GM11168 (cell line): ENCODE measurements at regions not wholly inside any gene's neighbourhood (a gene's known extent, or its start where the extent isn't known, plus 50 kb on each side); places are given as distances from the start of the nearest gene placed in this dataset.

ENCODE experiments used
- in situ Hi-C: fragments of 300-500 bp; cut with MboI; formaldehyde crosslinking; loops from one replicate; pipeline ENCODE4 v1.12.0; 2022; ENCODE audit warnings: low sequenced_read_pairs; ENCODE audit not compliant: unreplicated experiment

- in situ Hi-C loops, result no loop called here
Measured at GRCh38 chr13:30151388-30151787, 156.0 kb downstream of the KATNAL1 start.

DNA sequence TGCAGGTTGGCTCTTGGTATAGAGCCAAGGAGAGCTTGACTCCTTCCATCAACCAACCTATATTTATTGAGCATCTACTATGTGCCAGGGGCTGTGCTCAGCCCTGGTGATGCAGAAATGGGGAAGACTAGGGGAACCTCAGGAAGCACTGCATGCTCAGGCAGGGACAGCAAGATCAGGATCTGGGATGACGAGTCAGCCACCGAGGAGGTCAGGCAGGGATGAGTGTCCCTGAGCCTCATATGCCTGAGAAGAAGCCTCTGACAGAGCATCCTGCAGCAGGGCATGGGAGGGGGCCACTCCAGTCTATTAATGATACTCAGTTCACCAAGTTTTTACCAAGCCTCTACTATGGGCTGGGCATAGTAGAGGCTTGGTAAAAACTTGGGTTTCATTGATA, 158.1 kb downstream of the KATNAL1 start:
- in situ Hi-C loops, result loop anchor here (25.0 kb wide), 1 partner anchor 188 kb away; no protein-coding TSS in a partner anchor

- in situ Hi-C loops, result loop anchor here (25.0 kb wide), 1 partner anchor 189 kb away; no protein-coding TSS in a partner anchor
Measured at GRCh38 chr13:30148786-30149185, 158.6 kb downstream of the KATNAL1 start.

DNA sequence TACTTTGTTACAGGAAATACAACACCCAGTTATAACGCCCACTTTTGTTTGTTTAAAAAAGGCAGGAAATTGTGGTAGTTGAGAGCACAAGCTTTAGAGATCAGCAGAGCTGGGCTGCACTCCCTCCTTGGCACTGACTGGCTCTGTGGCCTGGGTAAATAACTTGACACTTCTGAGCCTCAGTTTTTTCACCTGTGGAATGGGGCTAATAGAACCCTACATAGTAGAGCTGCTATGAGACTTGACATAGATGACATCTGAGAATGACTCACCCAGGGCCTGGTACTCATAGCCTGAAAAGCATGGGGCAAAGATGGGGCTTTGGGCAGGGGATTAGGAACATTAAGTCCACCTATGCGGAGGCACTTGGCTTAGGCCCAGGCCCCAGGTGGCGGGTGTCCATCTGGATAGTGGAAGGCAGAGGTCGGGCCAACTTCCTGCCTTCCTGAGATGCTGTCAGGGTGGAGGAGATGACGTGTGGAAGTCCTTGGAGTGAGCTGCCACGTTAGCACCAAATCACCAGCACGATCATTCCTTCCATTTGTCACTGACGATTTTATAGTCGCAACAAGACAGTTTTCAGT, 159.1 kb downstream of the KATNAL1 start:
- in situ Hi-C loops, result loop anchor here (25.0 kb wide), 1 partner anchor 189 kb away; no protein-coding TSS in a partner anchor

DNA sequence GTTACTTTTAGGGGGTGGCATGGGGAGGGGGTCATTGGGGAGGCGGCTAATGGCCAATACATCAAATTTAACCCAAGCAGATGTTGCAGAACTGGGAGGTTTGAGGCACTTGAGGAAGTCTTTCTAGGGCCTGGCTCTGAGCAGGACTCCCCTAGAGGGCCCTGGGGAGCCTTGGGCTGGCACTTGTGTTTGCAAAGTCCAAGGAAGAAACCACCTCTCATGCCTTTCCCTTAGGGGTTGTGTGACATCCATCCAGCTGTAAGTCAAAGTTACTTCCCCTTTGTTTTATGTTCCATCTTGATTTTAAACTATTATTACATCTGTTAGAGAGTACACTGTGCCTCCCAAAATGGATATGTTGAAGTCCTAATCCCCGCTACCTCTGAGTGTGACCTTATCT, 159.9 kb downstream of the KATNAL1 start:
- in situ Hi-C loops, result loop anchor here (25.0 kb wide), 1 partner anchor 190 kb away; no protein-coding TSS in a partner anchor

- in situ Hi-C loops, result loop anchor here (25.0 kb wide), 1 partner anchor 190 kb away; no protein-coding TSS in a partner anchor
Measured at GRCh38 chr13:30147015-30147414, 160.3 kb downstream of the KATNAL1 start.

GRCh38 chr13:30145709-30146367, 161.5 kb downstream of the KATNAL1 start:
- in situ Hi-C loops, result loop anchor here (25.0 kb wide), 1 partner anchor 191 kb away; no protein-coding TSS in a partner anchor

DNA sequence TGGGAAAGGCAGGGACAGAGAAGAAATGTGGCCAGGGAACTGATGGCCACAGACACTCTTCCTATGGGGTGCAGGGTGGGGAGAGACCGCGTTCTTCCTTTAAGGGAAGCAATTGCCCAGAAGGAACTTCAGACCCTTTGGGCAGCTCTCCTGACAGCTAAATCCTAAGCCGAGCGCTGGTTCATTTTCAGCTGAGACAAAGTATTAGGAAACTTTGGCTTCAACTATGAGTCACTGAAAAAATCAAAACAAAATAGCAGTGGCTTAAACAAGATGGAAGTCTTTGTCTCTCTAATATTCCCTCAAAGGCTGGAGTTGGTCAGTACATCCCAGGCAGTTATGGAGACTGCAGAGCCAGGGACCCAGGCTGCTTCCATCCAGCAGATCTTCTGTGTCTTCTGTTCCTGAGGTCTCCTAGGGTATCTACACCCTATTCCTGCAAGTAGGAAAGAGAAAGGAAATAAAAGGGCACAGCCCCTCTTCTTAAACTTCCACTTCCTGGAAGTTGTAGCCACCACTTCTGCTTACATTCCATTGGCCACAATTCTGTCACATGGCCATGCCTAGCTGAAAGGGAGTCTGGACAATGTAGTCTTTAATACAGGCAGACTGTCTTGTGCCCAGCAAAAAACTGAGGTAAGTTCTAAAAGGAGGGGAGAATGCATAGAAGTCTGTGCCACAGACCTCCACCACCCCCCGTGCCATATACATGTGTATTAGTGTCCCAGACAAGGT, 163.5 kb downstream of the KATNAL1 start:
- in situ Hi-C loops, result loop anchor here (25.0 kb wide), 1 partner anchor 193 kb away; no protein-coding TSS in a partner anchor

DNA sequence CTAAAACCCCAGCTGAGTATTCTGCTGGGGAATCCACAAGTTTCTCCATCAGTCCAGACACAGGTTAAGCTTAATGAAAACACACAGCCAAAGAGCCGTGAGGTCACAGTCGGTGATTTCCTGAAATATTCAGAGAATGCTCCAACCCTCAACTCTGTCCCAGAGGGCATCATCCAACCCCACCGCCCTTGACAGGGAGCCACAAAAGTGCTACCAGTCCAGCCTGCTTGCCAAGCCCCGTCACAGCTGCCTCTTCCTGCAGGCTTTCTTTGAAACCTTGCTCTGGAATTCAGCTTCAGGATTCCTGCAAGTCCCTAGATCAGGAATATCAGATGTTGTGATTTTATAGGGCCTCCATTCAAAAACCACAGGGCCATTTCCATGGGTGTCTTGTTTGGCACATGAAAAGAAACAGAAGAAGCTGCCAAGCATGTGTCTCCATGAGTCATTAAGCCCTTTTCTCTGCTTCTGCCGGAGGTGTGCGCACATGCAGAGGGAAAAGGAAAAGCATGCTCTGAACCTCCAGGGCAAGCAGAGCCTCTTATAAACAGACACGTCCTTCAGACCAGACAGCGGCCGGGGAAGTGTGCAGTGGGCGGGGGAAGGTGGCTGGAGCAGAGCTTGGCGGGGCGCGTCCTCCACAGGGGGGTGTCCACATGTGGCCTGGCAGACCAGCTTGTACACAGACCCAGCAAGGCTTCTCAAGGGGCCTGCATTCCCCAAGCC, 164.7 kb downstream of the KATNAL1 start:
- in situ Hi-C loops, result loop anchor here (25.0 kb wide), 1 partner anchor 195 kb away; no protein-coding TSS in a partner anchor

GRCh38 chr13:30141775-30142485, 165.4 kb downstream of the KATNAL1 start:
- in situ Hi-C loops, result loop anchor here (25.0 kb wide), 1 partner anchor 195 kb away; no protein-coding TSS in a partner anchor

- in situ Hi-C loops, result loop anchor here (25.0 kb wide), 1 partner anchor 196 kb away; no protein-coding TSS in a partner anchor
Measured at GRCh38 chr13:30140973-30141372, 166.4 kb downstream of the KATNAL1 start.

- in situ Hi-C loops, result loop anchor here (25.0 kb wide), 1 partner anchor 199 kb away; no protein-coding TSS in a partner anchor
Measured at GRCh38 chr13:30138511-30138910, 168.8 kb downstream of the KATNAL1 start.

DNA sequence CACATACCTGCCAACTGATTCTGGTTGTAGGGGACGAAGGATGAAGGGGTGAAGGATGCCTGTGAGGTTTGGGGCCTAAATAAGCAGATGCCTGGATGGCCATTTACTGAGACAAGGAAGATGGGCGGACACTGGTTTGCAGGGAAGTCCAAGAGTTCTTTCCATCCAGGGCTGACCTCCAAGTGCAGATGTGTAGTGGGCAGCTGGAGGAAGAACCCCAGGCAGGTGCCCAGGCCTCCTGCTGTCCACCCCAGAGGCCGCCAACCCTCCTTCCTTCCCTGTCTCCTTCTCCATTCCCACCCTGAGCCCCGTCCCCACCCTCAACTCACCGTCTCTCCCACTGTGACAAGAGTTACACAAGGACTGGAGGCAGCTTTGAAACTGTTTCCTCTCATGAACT, 171.5 kb downstream of the KATNAL1 start:
- in situ Hi-C loops, result loop anchor here (25.0 kb wide), 1 partner anchor 201 kb away; no protein-coding TSS in a partner anchor

GRCh38 chr13:30135351-30135750, 172.0 kb downstream of the KATNAL1 start:
- in situ Hi-C loops, result loop anchor here (25.0 kb wide), 1 partner anchor 202 kb away; no protein-coding TSS in a partner anchor

DNA sequence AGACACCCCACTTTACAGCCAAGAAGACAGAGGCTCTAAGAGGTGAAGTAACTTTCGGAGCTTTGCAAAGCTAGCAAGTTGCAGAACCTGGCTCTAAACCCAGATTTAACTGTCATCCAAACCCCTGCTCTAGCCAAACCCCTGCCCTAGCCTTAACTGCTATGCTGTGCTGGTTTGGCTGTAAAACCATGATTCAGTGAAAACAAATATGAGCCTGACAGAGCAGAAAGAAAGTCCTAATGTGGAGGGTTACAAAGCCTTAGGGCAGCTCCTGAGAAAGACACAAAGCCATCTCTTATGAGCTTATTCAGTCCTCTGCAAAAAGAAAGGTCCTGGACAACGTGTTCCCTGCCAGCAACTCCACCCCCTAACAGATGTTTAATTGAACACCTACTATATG, 172.8 kb downstream of the KATNAL1 start:
- in situ Hi-C loops, result loop anchor here (25.0 kb wide), 1 partner anchor 203 kb away; no protein-coding TSS in a partner anchor

- in situ Hi-C loops, result loop anchor here (25.0 kb wide), 1 partner anchor 203 kb away; no protein-coding TSS in a partner anchor
Measured at GRCh38 chr13:30133996-30134395, 173.4 kb downstream of the KATNAL1 start.

DNA sequence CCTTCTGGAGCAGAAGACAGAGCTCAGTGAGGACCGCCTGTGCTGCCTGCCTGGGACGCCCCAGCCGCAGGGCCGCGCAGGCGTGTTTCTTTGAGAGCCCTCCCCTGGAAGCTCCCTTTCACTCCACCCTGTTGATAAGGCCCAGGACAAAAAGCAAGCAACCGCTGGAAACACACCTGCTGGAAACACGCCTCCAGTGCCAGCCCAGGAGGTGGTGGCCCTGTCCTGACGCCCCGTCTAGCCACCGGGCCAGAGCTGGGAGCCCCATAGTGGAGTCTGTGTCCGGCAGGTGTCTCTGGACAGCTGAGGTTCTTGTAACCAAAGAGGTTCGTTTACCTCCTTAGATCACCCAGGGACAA, 173.8 kb downstream of the KATNAL1 start:
- in situ Hi-C loops, result loop anchor here (25.0 kb wide), 1 partner anchor 204 kb away; no protein-coding TSS in a partner anchor

DNA sequence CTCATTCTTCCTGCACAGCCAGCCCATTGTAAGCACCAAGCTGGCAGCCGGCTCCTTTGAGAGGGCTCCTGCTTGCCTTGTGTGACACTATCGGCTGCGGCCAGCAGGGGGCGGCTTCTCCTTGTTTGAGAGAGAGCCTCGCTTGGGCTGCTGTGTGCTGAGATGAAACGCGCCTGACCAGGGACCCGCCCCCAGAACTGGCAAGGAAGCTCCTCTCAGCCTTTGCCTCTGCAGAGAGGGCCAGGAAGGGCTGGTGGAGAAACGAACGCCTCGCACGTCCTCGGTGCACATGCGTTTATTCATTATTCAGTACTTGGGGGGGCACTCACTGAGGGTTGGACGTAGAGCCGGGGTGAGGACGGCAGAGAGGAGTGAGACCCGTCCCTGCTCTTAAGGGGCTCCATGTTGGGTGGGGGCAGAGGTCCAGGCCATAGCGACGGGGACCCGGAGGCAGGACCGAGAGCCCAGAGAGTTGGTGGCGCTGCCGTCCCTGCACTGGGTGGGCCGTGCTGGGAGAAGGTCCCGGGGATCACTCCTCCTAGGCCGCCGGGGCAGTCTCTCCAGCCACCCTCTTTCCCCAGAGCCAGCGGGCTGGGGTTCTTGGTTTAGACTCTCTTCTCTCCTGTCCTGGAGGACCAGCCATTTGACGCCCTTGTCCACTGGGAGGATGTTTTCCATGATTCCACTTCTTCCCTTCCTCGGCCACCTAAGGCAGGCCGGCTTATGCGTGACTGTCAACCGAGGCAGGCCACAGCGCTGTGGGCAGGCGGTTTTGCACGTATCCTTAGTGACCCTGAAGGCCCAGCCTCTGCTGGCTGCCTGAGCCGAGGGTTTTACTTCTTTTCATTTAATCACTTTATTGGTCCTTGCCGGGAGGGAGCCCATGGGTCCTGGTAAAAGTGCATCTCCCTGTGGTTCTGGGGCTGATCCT, 174.5 kb downstream of the KATNAL1 start:
- in situ Hi-C loops, result loop anchor here (25.0 kb wide), 1 partner anchor 204 kb away; no protein-coding TSS in a partner anchor
